ENCODE measurements at regions not wholly inside any gene's neighbourhood (a gene's known extent, or its start where the extent isn't known, plus 50 kb on each side); places are given as distances from the start of the nearest gene placed in this dataset.
A peak's percentile ranks its signal among the peaks of the same experiment; 100 is the strongest.

- Histone ChIP-seq H3K9me3 (no peaks in the 10 kb centered on the region), H3K36me3 (no peaks in the 10 kb centered on the region), H3K27me3 (no peaks in the 10 kb centered on the region), H3K4me3 (no peak overlapping the region), H3K4me1 (no peaks in the 10 kb centered on the region), H3K27ac (no peak overlapping the region)
- DNase-seq, result no peak
- no peak for TF ChIP-seq CTCF (IDR thresholded peaks at IDR 0.05)
- intact Hi-C loops (cut with DNase I; ENCODE audit: low total_unique reads), result no loop called here
Observed at GRCh38 chr7:50184271-50184990, 91.4 kb upstream of the ZPBP start.

- peak; percentile 58 to 69 for DNase-seq
- intact Hi-C loops (cut with DNase I; ENCODE audit: low total_unique reads), result no loop called here
- no peaks in the 10 kb centered on the region for H3K9me3 ChIP-seq
Observed at GRCh38 chr7:50182759-50183158, 89.7 kb upstream of the ZPBP start.

GRCh38 chr7:50181081-50181480, 88.0 kb upstream of the ZPBP start:
- H3K4me1 ChIP-seq, result no peaks in the 10 kb centered on the region
- intact Hi-C loops (cut with DNase I; ENCODE audit: low total_unique reads), result no loop called here
- H3K27ac ChIP-seq, result no peak overlapping the region

More at GRCh38 chr7:50182759-50183158, 89.7 kb upstream of the ZPBP start:
- H3K36me3 ChIP-seq, result no peaks in the 10 kb centered on the region
- H3K27ac ChIP-seq, result no peak overlapping the region
- no peaks in the 10 kb centered on the region for H3K27me3 ChIP-seq
- H3K4me1 ChIP-seq, result no peaks in the 10 kb centered on the region
- H3K4me3 ChIP-seq, result no peak overlapping the region
- no peak for TF ChIP-seq CTCF (IDR thresholded peaks at IDR 0.05)

GRCh38 chr7:50178166-50178565, 85.1 kb upstream of the ZPBP start:
- no peak for TF ChIP-seq CTCF (IDR thresholded peaks at IDR 0.05)
- intact Hi-C loops (cut with DNase I; ENCODE audit: low total_unique reads), result no loop called here
- no peak overlapping the region for H3K27ac ChIP-seq
- no peaks in the 10 kb centered on the region for H3K9me3 ChIP-seq
- no peak overlapping the region for H3K4me3 ChIP-seq
- H3K4me1 ChIP-seq, result no peaks in the 10 kb centered on the region
- no peak for DNase-seq
- H3K36me3 ChIP-seq, result no peaks in the 10 kb centered on the region
- H3K27me3 ChIP-seq, result peaks cover 0 to 6% of the 10 kb centered on the region in 2 donors

More at GRCh38 chr7:50181081-50181480, 88.0 kb upstream of the ZPBP start:
- DNase-seq, result no peak
- H3K27me3 ChIP-seq, result peaks cover 0 to 4% of the 10 kb centered on the region in 2 donors
- no peak for TF ChIP-seq CTCF (IDR thresholded peaks at IDR 0.05)
- H3K9me3 ChIP-seq, result no peaks in the 10 kb centered on the region
- no peak overlapping the region for H3K4me3 ChIP-seq
- H3K36me3 ChIP-seq, result no peaks in the 10 kb centered on the region

GRCh38 chr7:50174948-50175347, 81.9 kb upstream of the ZPBP start:
- no peak for TF ChIP-seq CTCF (IDR thresholded peaks at IDR 0.05)
- no peak overlapping the region for H3K27ac ChIP-seq
- H3K4me3 ChIP-seq, result no peak overlapping the region
- intact Hi-C loops (cut with DNase I; ENCODE audit: low total_unique reads), result no loop called here
- no peaks in the 10 kb centered on the region for H3K4me1 ChIP-seq
- H3K27me3 ChIP-seq, result peaks cover 0 to 6% of the 10 kb centered on the region in 2 donors
- H3K9me3 ChIP-seq, result no peaks in the 10 kb centered on the region
- H3K36me3 ChIP-seq, result no peaks in the 10 kb centered on the region
- DNase-seq, result no peak

Measured in tibial artery (tissue), 4 donors.